GM18519 (cell line): ENCODE measurements at regions not wholly inside any gene's neighbourhood (a gene's known extent, or its start where the extent isn't known, plus 50 kb on each side); places are given as distances from the start of the nearest gene placed in this dataset.

Experiments
- ATAC-seq: cut with Tn5 transposase; IDR thresholded peaks from one replicate; pipeline ENCODE4 v1.9.1; 2021; ENCODE audit warnings: mild to moderate bottlenecking, moderate library complexity; ENCODE audit not compliant: unreplicated experiment, low FRiP score

GRCh38 chr6:117165911-117166499 is 99.4 kb upstream of the VGLL2 start:
- ATAC-seq, result no peak

GRCh38 chr6:117167520-117168271 is 97.7 kb upstream of the VGLL2 start:
- no peak for ATAC-seq

- no peak for ATAC-seq
Observed at GRCh38 chr6:117168296-117169063, 96.9 kb upstream of the VGLL2 start.

GRCh38 chr6:117169064-117169665 is 96.2 kb upstream of the VGLL2 start:
- ATAC-seq, result no peak

GRCh38 chr6:117169781-117170281 is 95.5 kb upstream of the VGLL2 start:
- no peak for ATAC-seq

GRCh38 chr6:117174835-117175360 is 90.5 kb upstream of the VGLL2 start:
- ATAC-seq, result no peak

- ATAC-seq, result no peak
Observed at GRCh38 chr6:117188627-117189201, 76.6 kb upstream of the VGLL2 start.

- no peak for ATAC-seq
Observed at GRCh38 chr6:117191009-117191408, 74.3 kb upstream of the VGLL2 start.

- no peak for ATAC-seq
Observed at GRCh38 chr6:117191448-117191847, 73.9 kb upstream of the VGLL2 start.

- no peak for ATAC-seq
Observed at GRCh38 chr6:117194271-117194670, 71.1 kb upstream of the VGLL2 start.

GRCh38 chr6:117194978-117195377 is 70.4 kb upstream of the VGLL2 start:
- ATAC-seq, result no peak

- ATAC-seq, result no peak
Observed at GRCh38 chr6:117195728-117196127, 69.6 kb upstream of the VGLL2 start.

GRCh38 chr6:117200067-117200466 is 65.3 kb upstream of the VGLL2 start:
- ATAC-seq, result no peak

- ATAC-seq, result no peak
Observed at GRCh38 chr6:117204903-117205302, 60.5 kb upstream of the VGLL2 start.

GRCh38 chr6:117205876-117206275 is 59.5 kb upstream of the VGLL2 start:
- ATAC-seq, result no peak

GRCh38 chr6:117206522-117206921 is 58.8 kb upstream of the VGLL2 start:
- ATAC-seq, result no peak

GRCh38 chr6:117206944-117207687 is 58.2 kb upstream of the VGLL2 start:
- no peak for ATAC-seq

- no peak for ATAC-seq
Observed at GRCh38 chr6:117210279-117210678, 55.1 kb upstream of the VGLL2 start.

- no peak for ATAC-seq
Observed at GRCh38 chr6:117215353-117216090, 49.8 kb upstream of the VGLL2 start.
